ENCODE measurements at regions not wholly inside any gene's neighbourhood (a gene's known extent, or its start where the extent isn't known, plus 50 kb on each side); places are given as distances from the start of the nearest gene placed in this dataset.

DNA sequence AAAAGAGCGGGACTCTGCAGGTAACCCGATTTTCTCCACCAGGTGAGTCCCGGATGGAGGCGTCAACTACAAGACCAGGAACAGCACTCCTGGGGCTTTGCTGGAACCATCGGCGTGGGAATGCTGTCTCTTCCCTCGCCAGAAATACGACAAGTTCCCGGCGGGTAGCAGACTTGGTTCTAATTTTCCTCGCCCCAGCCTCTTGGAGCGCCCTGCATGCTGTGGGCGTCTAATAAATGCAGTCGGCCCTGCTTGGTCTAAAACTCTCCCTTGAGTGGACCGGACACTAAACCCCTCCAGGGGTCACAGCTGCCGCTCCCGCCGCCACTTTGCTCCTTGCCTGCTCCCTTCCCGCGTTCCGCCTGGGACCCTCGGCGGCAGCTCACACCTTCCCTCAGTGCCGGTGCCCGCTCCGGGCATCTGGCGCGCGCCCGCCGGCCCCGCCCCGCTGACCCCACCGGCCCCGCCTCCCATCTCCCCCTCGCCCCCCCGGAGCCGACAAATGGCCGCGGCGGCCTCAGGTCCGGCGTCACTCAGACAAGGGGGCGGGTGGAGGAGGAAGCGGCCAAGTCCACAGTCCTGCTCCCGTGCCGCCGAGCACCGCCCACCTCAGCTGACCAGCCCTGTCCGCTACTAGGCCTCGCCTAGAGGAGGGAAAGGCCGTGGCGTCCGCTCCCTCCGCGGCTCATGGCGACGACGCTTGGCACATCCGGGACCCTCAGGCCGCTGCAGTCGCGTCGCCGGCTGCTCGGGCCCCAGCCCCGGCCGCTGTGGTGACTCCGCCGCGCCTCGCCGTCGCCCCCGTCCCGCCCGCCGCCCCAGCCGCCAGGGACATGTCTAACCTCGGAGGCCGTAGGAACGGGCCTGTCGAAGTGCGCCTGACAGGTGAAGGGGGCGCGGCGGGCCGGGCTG, 65.8 kb downstream of the KPNA2 start (continued):
- TF ChIP-seq, protein P1, sequence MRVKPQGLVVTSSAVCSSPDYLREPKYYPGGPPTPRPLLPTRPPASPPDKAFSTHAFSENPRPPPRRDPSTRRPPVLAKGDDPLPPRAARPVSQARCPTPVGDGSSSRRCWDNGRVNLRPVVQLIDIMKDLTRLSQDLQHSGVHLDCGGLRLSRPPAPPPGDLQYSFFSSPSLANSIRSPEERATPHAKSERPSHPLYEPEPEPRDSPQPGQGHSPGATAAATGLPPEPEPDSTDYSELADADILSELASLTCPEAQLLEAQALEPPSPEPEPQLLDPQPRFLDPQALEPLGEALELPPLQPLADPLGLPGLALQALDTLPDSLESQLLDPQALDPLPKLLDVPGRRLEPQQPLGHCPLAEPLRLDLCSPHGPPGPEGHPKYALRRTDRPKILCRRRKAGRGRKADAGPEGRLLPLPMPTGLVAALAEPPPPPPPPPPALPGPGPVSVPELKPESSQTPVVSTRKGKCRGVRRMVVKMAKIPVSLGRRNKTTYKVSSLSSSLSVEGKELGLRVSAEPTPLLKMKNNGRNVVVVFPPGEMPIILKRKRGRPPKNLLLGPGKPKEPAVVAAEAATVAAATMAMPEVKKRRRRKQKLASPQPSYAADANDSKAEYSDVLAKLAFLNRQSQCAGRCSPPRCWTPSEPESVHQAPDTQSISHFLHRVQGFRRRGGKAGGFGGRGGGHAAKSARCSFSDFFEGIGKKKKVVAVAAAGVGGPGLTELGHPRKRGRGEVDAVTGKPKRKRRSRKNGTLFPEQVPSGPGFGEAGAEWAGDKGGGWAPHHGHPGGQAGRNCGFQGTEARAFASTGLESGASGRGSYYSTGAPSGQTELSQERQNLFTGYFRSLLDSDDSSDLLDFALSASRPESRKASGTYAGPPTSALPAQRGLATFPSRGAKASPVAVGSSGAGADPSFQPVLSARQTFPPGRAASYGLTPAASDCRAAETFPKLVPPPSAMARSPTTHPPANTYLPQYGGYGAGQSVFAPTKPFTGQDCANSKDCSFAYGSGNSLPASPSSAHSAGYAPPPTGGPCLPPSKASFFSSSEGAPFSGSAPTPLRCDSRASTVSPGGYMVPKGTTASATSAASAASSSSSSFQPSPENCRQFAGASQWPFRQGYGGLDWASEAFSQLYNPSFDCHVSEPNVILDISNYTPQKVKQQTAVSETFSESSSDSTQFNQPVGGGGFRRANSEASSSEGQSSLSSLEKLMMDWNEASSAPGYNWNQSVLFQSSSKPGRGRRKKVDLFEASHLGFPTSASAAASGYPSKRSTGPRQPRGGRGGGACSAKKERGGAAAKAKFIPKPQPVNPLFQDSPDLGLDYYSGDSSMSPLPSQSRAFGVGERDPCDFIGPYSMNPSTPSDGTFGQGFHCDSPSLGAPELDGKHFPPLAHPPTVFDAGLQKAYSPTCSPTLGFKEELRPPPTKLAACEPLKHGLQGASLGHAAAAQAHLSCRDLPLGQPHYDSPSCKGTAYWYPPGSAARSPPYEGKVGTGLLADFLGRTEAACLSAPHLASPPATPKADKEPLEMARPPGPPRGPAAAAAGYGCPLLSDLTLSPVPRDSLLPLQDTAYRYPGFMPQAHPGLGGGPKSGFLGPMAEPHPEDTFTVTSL (CRISPR knock-in tag; IDR thresholded peaks at IDR 0.05; ENCODE audit: borderline replicate concordance) = peak; percentile 39; the same call in 1 of the 2 replicates
- TF ChIP-seq, protein P2, sequence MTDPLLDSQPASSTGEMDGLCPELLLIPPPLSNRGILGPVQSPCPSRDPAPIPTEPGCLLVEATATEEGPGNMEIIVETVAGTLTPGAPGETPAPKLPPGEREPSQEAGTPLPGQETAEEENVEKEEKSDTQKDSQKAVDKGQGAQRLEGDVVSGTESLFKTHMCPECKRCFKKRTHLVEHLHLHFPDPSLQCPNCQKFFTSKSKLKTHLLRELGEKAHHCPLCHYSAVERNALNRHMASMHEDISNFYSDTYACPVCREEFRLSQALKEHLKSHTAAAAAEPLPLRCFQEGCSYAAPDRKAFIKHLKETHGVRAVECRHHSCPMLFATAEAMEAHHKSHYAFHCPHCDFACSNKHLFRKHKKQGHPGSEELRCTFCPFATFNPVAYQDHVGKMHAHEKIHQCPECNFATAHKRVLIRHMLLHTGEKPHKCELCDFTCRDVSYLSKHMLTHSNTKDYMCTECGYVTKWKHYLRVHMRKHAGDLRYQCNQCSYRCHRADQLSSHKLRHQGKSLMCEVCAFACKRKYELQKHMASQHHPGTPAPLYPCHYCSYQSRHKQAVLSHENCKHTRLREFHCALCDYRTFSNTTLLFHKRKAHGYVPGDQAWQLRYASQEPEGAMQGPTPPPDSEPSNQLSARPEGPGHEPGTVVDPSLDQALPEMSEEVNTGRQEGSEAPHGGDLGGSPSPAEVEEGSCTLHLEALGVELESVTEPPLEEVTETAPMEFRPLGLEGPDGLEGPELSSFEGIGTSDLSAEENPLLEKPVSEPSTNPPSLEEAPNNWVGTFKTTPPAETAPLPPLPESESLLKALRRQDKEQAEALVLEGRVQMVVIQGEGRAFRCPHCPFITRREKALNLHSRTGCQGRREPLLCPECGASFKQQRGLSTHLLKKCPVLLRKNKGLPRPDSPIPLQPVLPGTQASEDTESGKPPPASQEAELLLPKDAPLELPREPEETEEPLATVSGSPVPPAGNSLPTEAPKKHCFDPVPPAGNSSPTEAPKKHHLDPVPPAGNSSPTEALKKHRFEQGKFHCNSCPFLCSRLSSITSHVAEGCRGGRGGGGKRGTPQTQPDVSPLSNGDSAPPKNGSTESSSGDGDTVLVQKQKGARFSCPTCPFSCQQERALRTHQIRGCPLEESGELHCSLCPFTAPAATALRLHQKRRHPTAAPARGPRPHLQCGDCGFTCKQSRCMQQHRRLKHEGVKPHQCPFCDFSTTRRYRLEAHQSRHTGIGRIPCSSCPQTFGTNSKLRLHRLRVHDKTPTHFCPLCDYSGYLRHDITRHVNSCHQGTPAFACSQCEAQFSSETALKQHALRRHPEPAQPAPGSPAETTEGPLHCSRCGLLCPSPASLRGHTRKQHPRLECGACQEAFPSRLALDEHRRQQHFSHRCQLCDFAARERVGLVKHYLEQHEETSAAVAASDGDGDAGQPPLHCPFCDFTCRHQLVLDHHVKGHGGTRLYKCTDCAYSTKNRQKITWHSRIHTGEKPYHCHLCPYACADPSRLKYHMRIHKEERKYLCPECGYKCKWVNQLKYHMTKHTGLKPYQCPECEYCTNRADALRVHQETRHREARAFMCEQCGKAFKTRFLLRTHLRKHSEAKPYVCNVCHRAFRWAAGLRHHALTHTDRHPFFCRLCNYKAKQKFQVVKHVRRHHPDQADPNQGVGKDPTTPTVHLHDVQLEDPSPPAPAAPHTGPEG (CRISPR knock-in tag; IDR thresholded peaks at IDR 0.05) = peak; percentile 95
- TF ChIP-seq, protein P3, sequence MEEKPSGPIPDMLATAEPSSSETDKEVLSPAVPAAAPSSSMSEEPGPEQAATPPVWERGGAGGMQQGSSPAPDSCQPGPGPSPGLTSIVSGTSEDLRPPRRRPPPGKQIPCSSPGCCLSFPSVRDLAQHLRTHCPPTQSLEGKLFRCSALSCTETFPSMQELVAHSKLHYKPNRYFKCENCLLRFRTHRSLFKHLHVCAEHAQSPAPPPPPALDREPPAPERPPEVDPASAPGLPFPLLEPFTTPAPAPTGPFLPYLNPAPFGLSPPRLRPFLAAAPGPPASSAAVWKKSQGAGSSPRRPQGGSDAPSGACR (CRISPR knock-in tag; IDR thresholded peaks at IDR 0.05) = peak; percentile 98
- TF ChIP-seq MYNN (CRISPR knock-in tag; IDR thresholded peaks at IDR 0.05; ENCODE audit: low read depth) (no peak), NFKBIZ (CRISPR knock-in tag; IDR thresholded peaks at IDR 0.05) (peak; percentile 93), NCOR1 (IDR thresholded peaks at IDR 0.05; ENCODE audit: borderline replicate concordance, low read length) (no peak), SRY (CRISPR knock-in tag; IDR thresholded peaks at IDR 0.05) (peak; percentile 96; the same call in 1 of the 2 replicates), ERF (CRISPR knock-in tag; IDR thresholded peaks at IDR 0.05) (peak; percentile 97), PRMT3 (CRISPR knock-in tag; IDR thresholded peaks at IDR 0.05; ENCODE audit: borderline replicate concordance, low read depth) (peak; percentile 73; the same call in 1 of the 2 replicates), ZNF790 (CRISPR knock-in tag; IDR thresholded peaks at IDR 0.05; ENCODE audit: borderline replicate concordance) (peak; percentile 49; the same call in 1 of the 2 replicates), CBX1 (IDR thresholded peaks at IDR 0.05; ENCODE audit: low read depth) (peak; percentile 90), ZNF549 (CRISPR knock-in tag; IDR thresholded peaks at IDR 0.05) (peak; percentile 63; the same call in 1 of the 2 replicates)
- TF ChIP-seq, protein P4, sequence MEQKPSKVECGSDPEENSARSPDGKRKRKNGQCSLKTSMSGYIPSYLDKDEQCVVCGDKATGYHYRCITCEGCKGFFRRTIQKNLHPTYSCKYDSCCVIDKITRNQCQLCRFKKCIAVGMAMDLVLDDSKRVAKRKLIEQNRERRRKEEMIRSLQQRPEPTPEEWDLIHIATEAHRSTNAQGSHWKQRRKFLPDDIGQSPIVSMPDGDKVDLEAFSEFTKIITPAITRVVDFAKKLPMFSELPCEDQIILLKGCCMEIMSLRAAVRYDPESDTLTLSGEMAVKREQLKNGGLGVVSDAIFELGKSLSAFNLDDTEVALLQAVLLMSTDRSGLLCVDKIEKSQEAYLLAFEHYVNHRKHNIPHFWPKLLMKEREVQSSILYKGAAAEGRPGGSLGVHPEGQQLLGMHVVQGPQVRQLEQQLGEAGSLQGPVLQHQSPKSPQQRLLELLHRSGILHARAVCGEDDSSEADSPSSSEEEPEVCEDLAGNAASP (CRISPR knock-in tag; IDR thresholded peaks at IDR 0.05; ENCODE audit: borderline replicate concordance) = peak; percentile 89

Measured in HepG2 (cell line).